NCI-H2029 treated with DMSO at 0.1 percent for 48 hours (cell line): ENCODE measurements at regions not wholly inside any gene's neighbourhood (a gene's known extent, or its start where the extent isn't known, plus 50 kb on each side); places are given as distances from the start of the nearest gene placed in this dataset.

ENCODE experiments used
- DNase-seq: peaks from one replicate; lab custom pipeline; 2025; lab: John Stamatoyannopoulos, UW

DNA sequence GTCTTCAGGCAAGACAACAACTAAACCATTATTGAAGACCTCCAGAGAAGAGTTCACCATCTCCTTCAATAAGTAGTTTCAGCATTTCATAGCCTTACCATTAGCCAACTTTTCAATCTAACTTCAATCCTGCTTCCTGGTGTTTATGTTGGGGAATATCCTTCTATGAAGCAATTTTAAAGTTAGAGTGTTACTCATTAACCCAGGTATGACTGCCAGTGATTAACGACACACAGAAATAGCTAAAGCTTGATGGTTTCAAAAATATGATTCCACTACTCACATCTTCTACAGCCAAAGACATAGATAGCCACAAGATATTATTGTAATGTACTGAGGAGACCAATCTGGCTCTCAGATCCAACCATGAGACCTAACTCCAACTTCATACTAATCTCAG lies 403.2 kb downstream of the EFNB2 start:
- no peak for DNase-seq

DNA sequence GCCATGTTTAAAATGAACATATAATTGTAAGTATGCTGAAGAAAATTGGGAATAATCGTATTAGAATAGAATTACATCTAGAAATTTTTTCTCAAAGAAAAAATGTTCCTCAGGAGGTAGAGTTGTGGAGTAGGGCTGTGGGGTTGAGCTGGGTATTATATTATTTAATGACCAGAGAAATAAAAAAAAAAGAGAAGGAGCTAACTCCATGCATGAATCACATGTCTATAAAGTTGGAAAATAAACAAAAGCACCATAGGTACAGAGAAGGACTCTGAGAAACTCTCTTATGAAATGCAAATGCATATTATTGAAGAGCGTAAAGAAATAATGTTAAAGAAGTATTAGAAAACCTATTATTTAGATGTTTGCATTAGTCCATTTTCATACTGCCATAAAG lies 405.5 kb downstream of the EFNB2 start:
- DNase-seq = no peak

DNA sequence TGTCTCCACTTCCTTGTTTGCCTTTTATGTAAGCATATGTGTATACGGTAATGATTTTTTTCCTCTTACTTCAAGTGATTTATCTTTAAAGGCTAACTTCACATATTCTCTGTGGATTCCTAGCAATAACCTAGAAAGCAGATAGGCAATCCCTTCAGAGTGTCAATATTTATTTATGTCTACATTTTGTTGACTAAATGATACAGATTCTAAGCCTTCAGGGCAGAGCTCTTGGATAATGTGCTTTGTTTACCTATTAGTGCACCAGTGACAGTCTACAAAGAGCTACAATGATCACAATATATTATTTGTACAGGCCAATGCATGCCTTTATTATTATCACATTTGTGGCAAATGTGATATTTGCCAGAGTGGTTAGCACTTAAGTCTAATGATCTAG lies 406.2 kb downstream of the EFNB2 start:
- DNase-seq = no peak

DNA sequence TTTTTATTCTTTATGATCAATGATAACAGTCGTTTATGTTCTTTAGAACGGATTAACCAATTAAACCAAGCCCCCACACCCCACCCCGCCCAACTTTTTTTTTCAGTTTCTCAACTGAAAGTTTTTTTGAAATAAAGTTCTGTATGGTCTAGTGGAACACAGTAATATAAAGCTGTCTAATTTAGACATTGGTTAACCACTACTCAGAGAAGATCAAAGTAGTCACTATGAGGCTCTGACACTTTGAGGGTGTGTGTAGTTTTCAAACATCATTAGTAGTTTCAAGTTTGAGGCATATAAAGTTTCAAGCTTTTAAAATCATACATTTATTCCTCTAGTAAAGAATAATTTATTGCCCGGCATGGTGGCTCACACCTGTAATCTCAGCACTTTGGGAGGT lies 413.2 kb downstream of the EFNB2 start:
- DNase-seq = no peak

DNA sequence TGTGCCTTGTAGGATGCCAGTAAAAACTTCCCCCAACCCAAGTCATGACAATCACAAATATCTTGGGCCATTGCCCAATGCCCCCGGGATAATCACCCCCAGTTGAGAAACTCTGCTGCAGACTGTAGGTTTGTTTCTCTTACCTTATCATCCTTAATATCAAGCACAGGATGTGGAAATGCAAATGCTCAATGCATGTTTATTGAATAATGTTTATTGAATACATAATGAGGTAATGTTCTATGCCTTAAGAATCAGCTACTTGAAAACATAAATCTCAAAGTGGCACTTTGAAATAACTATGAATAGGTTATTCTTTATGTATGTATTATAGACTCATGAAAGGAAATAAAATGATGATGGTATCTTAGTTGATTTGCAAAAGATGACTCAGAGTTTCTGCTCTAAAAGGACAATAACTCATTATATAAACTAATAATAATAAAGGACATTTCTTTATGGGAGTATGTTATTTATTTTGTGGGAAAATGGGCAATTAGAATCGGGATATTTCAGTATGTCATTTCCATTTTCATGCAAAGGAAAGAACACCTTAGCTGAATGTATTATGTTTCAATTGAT lies 414.2 kb downstream of the EFNB2 start:
- no peak for DNase-seq

DNA sequence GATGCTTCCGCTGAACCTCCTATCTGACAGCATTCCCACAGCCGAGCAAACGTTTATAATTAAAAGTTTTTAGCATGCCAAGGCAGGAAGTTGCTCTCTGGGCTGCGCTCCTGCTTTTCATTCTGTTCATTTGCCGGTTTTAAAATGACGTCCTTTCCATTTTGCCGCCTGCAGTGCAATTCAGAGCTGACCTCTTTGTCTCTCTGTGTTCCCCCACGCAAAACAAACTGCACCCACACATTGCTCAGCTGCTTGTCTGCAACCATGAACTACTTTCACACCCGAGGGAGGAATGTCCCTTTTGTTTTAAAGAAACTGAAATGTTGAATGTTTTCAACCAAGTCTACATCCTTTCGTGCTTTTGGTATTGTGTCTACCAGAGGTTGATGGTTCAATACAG lies 416.5 kb downstream of the EFNB2 start:
- no peak for DNase-seq

DNA sequence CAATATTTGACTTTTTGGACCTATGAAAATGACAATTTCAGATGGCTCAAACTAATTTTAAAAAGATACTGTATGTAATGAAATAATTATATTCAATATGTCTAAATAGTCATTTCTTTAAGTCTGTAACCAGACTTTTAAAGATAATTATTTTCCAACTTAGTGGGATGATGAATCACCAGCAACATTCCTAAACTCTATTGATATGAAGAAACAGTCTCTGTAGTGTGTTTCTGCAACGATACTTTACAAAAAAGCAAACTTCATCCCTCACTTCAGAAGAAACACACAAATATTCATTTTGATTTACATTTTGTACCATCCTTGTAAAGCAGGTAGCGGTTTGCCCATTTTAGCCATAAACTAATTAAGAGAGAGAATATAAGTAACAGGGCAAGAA lies 417.4 kb downstream of the EFNB2 start:
- DNase-seq = no peak

DNA sequence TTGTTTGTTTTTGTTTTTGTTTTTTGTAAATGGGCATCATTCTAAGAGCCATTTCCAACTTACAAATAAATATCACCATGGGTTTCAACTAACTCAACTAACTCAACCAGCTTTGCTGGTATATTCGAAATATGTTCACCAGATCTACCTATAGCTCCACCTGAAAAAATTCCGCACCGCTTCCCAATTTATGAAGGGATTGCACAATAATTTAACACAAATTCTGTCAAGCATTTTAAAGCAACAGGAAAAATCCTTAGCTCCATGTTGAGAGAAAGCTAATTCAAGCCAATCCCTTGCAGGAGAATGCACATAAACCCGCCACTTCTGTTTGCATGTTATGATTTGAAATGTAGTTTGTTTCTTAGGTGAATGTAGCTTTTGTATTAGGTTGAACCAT lies 417.8 kb downstream of the EFNB2 start:
- no peak for DNase-seq

DNA sequence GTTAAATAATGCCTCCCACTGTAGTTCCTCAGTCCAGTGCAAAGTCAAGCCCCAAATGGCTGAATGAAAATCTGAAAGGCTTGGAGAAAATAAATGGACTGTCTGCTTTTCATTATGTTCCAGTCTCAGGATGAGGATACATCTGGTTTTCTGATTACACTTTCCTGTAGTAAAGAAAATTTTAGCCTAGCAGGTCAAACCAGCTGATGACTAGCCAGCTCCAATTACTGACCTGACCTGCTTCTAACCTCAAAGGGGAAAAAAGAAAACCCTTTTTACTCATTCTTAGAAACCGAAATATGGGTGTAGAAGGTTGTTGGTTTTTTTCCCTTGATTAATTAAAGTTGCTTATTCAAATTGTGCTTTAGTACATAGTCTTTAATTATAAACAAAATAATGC lies 418.4 kb downstream of the EFNB2 start:
- no peak for DNase-seq

DNA sequence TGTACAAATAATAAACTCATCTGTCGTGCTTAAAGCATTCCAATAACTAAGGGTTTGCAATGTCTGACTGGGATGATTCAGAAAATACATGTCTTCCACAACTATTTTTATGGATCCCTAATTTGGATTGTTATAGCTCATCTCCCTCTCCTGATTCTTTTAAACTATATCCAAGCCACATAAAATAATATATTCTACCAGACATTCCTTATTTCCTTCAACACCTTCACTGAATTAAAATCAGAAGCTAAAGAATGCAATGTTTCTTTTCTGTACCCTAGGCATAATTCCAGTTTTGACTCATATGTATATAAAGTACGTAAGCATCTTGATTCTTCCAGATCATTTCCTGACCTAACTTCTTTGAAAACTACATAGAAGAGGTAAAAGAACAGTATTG lies 420.4 kb downstream of the EFNB2 start:
- DNase-seq = no peak

DNA sequence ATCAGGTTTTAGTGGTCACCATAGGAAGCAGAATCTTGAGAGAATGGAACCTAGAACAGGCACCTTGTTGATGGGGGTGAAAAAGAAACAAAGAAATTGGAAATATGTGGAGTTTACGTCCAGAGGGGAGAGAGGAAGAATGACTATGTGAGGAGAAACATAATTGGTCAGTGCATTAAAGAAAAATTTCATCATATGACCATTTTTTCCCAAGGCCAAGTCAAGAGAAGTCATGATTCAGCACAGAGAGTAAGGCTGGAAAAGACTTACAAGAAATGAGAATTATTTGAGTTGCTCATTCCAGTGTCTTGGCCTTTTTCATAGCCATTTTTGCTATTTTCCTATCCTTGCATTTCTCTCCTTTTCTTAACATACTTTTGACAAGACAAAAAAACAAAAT lies 421.7 kb downstream of the EFNB2 start:
- DNase-seq = no peak

DNA sequence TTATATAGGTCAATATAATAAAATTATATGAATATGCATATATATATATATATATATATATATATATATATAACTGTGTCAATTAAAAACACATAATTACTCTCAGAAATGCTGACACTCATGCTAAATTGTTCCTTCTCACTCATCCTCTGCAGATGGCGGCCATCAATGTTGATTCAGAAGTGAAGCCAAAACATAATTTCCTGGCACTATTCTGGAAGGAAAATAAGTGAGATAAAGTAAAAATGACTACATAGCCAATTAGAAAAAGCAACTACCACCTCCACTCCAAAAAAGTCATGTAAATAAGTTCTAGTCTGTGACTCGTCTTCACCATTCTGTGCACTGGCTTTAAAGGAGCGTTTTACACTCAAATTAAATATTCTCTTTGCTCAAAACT lies 423.3 kb downstream of the EFNB2 start:
- DNase-seq = no peak

DNA sequence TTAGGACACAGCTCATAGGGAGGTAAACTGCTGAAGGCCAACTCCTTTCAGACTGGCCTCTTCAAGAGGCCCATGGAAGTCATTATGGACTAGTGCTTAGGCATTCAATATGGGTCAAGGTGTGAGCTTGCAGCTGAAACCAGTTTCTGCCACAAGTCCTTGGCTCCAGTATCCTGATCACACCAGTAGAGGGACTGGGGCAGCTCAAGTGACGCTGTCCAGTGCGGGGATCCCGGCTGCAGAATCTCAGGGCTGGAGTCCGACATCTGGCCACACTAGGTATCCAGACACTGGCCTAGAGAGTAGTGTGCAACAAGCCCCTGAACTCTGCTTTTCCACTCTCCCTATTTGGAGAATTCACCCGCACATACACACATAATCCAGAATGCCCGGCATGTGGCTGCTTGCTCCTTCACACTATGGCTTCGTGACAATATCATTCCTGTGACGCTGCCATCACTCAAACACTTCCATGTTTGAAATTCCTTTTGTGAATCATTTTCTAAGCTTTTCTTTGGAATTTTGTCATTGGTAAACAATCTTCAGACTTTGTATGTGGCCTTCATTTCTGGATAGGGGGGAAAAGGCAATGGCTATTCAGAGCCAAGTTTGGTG lies 425.1 kb downstream of the EFNB2 start:
- no peak for DNase-seq

DNA sequence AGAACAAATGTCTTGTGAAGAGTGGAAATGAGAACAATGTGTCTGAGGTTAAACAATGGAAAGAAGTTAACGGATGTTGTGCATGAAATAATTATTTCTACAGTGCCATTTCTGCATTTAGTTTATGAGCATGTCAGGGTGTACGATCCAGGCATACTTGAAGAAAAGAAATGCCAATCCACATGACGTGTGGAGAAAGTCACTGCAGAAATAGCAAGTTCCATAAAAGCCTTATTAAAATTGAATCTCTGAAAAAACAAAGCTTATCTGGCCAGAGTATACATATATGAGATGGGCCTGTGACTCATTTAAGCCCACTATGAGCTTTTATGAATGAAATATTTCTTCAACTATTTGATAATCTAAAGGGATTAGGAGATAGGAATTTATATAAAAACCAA lies 426.1 kb downstream of the EFNB2 start:
- DNase-seq = no peak

DNA sequence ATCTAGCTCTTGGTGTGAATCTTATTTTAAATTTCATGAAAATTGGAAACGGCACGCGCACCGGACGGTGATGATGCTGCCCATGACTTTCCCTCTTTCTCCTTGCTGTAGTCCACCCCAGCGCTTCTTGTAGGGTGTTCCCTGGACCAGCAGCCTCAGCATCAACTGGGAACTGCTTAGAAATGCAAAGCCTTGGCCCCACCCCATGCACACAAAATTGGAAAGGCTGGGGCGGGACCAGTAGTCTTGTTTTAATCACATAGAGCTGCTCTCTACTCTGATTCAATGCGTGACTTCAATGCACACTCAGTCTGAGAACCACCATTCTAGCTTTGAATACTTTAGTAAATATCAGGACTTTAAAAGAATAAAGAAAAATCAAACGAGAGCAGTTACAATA lies 427.1 kb downstream of the EFNB2 start:
- DNase-seq = no peak

DNA sequence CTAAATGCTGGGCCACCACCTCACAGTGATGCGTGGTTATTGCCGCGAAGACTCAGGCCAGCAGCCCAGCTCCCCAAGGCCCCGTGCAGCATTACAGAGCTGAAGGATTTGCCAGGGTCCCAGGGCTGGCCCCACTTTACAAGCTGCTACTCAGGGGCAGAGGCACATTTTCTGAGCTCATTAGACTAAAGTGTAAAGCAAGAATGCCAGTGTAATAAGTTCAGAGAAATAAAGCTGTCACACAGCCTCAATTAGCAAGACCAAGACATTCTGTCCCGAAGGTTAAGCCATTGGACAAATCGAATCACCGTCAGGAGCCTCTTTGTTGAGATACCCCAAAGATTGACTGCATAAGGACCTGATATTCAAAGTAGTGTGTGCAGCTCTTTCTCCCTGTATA lies 428.4 kb downstream of the EFNB2 start:
- no peak for DNase-seq

DNA sequence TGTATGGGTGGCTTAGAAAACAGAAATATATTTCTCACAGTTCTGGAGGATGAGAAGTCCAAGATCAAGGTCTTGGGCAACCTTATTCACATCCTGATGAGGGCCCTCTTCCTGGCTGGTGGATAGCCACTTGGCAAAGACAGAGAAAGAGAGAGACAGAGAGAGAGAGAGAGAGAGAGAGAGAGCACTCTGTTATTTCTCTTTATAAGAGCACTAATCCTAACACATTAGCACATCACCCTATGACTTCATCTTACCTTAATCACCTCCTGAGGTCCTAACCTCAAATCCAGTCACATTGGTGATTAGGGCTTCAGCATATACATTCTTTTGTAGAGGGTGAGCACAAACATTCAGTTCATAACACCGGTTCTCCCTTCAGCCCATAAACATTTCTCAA lies 430.3 kb downstream of the EFNB2 start:
- DNase-seq = no peak

DNA sequence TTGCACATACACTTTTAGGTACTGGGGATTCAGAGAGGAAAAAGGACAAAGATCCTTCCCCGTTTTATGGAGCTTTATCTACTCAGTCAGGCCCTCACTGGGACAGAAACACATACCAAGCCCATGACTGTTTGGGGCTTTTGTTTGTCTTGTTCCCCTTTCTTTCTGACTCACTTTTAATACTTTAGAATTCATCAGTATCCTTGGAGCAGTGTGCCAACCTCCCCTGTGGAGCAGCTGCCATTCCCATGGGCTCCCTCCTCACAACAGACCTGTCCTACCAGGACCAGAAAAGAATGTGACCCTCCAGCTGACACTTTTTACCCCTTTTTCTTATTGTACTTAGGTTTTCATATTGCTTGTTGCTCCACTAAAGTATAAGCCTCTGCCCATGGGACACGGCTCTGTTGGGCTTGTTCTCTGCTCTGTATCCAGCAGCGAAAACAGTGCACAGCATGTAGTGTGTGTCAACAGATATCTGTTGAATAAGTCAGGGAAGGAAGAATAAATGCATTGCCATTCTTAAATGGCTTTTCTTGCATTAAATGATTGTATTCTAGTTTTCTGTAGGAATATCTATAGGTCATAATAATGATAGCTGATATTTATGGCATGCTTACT lies 431.1 kb downstream of the EFNB2 start:
- no peak for DNase-seq

DNA sequence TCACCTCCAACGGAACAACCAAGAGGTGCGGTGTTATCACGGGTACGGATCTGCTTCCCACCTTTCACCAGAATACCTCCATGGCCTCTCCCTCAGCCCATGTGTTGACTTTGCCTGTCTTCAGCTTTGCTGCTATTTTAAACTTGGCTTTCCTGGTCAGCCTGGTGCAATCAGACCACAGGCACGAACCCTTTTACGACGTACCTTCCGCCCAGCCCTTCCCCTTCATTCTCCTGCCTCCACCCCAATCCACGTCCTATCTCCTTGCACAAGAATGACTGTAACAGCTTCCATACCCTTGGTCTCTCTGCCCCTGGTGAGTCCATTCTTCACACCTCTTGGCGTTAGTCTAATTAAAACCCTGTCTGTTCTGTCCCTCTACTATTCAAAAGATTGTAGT lies 431.7 kb downstream of the EFNB2 start:
- no peak for DNase-seq

DNA sequence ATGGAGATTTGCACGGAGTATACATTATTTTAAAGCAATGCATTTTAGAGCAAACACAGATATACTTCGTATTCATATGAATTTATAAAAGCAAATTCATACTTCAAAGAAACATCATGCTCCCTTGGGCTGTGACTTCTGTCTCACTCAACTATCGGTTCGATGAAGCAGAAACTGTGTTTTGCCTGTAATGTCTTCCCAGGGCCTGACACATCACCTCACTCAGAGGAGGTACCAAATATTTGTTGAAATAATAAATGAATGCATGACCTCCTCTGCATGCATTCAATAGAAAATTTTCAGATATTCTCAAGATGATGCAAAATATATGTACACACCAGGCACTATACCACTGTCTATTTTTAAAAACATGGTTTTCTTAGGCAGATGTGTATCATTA lies 432.7 kb downstream of the EFNB2 start:
- no peak for DNase-seq

DNA sequence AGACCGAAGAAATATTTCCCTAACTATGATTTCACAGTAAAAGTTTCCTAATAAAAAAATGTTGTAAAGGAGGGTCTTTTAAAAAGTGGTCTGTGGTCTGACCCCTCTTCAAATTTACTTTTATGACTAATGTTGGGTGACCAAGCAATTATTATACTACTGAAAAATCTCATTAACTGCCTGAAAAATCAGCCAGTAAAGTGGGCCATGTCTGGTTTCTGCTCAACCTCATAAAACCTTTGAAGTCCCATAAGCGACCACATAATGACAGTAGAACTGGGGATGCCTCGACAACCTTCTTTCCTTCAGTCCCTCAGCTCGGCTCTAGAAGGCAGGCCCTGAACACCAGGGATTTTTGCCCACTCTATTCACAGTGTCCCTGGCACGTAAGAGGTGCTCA lies 434.3 kb downstream of the EFNB2 start:
- DNase-seq = no peak

DNA sequence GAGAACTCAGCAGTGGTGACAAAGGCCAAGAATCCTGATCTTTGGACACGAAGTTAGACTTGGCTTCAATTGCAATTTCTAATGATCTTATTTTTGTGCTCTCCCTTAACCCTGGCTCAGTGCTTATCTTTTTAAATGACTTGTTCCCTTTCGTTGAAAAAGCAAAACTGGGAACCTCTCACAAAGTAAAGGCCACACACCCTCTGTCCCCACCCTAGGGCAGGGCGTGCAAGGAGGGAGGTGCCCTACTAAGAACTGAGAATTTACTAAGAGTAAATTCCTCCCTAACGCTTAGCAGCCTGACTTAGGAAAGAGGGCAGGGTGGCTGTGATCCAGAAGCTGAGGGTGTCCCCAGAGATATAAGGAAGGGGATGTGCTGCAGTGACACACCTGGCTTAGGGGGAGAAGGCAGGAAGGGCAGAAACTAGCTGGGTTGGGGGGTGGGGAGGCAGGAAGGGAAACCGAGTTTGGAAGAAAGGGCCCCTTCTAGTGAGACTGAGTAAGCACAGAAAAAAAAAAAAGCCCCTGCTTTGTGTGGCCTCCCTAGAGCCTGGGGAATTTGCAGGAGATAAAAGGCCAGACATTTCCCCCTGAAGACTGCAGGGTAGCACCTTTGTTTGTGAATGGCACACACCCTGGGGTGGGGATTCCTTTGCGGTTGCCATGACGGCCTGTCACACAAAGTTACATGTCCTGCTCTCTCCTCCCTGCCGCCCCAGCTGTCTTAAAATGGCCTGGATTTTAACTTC lies 435.1 kb downstream of the EFNB2 start:
- no peak for DNase-seq

DNA sequence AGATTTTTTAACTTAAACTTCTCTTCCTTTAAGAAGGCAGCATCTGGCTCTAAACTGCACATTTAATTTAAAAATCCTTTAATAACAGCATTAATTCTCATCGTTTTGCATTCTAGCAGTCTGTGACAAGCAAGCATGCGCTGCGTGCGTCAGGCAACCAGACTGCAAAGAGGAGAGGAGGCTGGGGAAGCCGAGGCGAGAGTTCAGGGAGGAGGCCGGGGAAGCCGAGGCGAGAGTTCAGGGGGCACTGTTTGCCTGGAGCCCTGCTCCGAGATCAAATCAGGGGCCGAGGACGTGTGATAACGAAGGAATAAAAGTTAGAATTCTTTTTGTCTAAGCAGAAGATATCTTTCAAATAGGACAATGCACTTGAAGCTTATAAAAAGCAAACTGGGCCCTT lies 435.7 kb downstream of the EFNB2 start:
- DNase-seq = no peak
